GM12891 (cell line): ENCODE measurements at regions not wholly inside any gene's neighbourhood (a gene's known extent, or its start where the extent isn't known, plus 50 kb on each side); places are given as distances from the start of the nearest gene placed in this dataset.
A peak's percentile ranks its signal among the peaks of the same experiment; 100 is the strongest.
"Not testable (repeated sequence)": the region's sequence is repeated elsewhere in the genome, so short reads cannot be mapped to it uniquely, and the experiment has no call there.

Experiments used
- DNase-seq: peaks from one replicate; pipeline ENCODE4 v3.0.0; 2011; ENCODE audit warnings: low spot score; ENCODE audit not compliant: insufficient read length
- FAIRE-seq: peaks from 2 replicates; lab custom pipeline; 2011; peaks lifted over from hg19 to GRCh38; lab: Jason Lieb, UNC

DNA sequence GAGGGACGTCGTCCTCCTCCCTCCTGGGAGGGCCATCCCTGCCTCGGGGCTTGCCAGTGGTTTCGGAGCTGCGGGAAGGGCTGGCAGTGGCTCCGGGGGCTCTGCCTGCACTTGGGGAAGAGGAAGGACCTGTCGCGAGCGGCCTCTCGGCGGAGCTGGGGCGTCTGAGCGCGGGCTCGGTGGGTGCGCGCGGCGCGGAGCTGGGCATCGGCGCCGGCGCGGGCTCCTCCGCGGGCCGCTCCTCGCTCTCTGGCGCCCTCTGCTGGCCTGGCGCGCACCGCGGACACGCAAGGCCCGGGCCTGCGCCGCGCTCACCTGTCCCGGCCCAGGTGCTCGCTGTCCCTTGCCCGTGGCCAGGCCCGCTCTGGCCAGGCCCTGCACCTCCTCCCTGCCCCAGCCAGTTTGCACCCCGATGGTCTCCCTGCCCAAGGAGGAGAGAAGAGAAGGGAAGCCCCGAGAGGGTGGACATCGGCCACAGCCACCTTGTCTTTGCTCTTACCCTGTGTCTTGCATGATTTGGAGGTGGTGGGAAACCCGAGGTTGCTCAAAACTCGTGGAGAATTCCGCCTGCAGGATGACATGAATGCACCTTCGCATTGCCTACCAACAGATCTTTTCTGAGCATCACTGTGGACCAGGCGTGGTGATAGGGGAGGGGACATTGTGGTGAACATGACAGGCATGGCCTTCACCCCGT is 119.2 kb downstream of the OTOP1 start:
- FAIRE-seq: peak; percentile 23

GRCh38 chr4:4115381-4115780 is 111.3 kb downstream of the OTOP1 start:
- not testable (repeated sequence) for DNase-seq, FAIRE-seq

More for the DNA sequence above, 119.2 kb downstream of the OTOP1 start:
- peak; percentile 89 for DNase-seq

DNA sequence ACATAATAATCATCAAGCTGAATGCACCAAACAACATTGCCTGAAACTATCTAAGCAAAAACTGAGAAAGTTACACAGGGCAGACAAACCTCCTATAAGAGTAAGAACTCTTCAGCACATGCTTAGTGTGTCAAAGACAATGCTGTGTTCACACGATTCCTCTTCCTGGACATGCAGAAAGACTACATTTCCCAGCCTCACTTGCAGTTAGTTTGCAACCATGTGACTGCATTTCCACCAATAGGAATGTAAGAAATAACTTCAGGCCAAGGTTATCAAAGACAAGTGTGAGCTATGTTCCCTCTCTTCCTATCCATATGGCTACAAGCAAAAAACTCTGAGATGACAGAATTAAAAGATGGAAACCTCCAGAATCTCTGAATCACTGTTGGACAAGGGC is 109.8 kb downstream of the OTOP1 start:
- FAIRE-seq: not testable (repeated sequence)

GRCh38 chr4:4134368-4134767 is 92.4 kb downstream of the OTOP1 start:
- DNase-seq, FAIRE-seq: not testable (repeated sequence)

More for the DNA sequence above, 109.8 kb downstream of the OTOP1 start:
- DNase-seq: not testable (repeated sequence)

GRCh38 chr4:4136621-4137020 is 90.1 kb downstream of the OTOP1 start:
- FAIRE-seq, DNase-seq: not testable (repeated sequence)
